Endothelial cell of umbilical vein (primary cell): ENCODE measurements at regions not wholly inside any gene's neighbourhood (a gene's known extent, or its start where the extent isn't known, plus 50 kb on each side); places are given as distances from the start of the nearest gene placed in this dataset.

ENCODE experiments used
- EZH2 ChIP-seq: IDR thresholded peaks from 2 replicates; pipeline ENCODE4 v1.6.1; 2012; ENCODE audit warnings: borderline replicate concordance, low read depth, mild to moderate bottlenecking, moderate library complexity, low read length, inconsistent platforms; ENCODE audit not compliant: severe bottlenecking
- GATA2 ChIP-seq: IDR thresholded peaks from 2 replicates; pipeline ENCODE4 v1.7.0; 2011; ENCODE audit warnings: low read depth, mild to moderate bottlenecking, moderate library complexity, mixed read lengths, low read length; ENCODE audit not compliant: insufficient read length, insufficient read depth
- JUN ChIP-seq: IDR thresholded peaks from 2 replicates; pipeline ENCODE4 v1.6.1; 2011; ENCODE audit warnings: borderline replicate concordance, low read depth; ENCODE audit not compliant: insufficient read length, insufficient read depth
- MYC ChIP-seq: IDR thresholded peaks from one replicate; pipeline ENCODE4 v1.6.1; 2011; ENCODE audit warnings: mild to moderate bottlenecking, low read depth, low read length
- POLR2A ChIP-seq: IDR thresholded peaks from 2 replicates; pipeline ENCODE4 v1.6.1; 2012; ENCODE audit warnings: low read depth, mild to moderate bottlenecking, control low read depth, low read length
- POLR2AphosphoS5 ChIP-seq: IDR thresholded peaks from 2 replicates; pipeline ENCODE4 v1.6.1; 2012; ENCODE audit warnings: low read depth, mild to moderate bottlenecking, control low read depth, low read length, moderate library complexity; ENCODE audit not compliant: insufficient read depth
- TF ChIP-seq, protein P1 (sequence below), 2 donors: IDR thresholded peaks; 1 replicate in 1 of 2; 2 replicates in 1 of 2; pipeline ENCODE4 v1.5.1; 2011; ENCODE audit warnings: low read length in 2 of 2, mild to moderate bottlenecking in 2 of 2, moderate library complexity in 2 of 2, control low read depth in 1 of 2, inconsistent platforms in 1 of 2, low read depth in 1 of 2; ENCODE audit not compliant: insufficient read depth in 1 of 2; ENCODE audit errors: extremely low read depth in 1 of 2
- TF ChIP-seq, protein P2 (sequence below): IDR thresholded peaks from 2 replicates; pipeline ENCODE4 v1.6.1; 2011; ENCODE audit not compliant: insufficient read depth, insufficient read length

DNA sequence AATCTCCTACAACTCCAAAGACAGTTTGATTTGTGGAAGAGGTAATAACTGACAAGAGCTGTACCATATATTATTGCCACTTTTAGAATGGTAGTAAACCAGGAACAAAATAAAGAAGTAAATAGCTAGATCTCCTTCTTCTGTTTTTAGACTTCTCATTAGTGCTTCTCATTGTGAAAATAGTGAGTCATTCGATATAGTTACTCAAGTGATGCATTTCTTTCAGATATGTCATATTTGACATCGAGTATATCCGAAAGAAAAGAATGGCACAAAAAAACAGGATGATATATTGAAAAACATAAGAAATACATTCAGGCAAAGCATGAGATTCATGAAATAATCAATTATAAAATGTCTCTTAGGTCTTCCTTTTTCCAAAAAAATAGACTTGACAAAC, 1346.1 kb downstream of the BRINP3 start:
- no peak for TF ChIP-seq POLR2AphosphoS5
- TF ChIP-seq GATA2 = no peak
- TF ChIP-seq, protein P1, sequence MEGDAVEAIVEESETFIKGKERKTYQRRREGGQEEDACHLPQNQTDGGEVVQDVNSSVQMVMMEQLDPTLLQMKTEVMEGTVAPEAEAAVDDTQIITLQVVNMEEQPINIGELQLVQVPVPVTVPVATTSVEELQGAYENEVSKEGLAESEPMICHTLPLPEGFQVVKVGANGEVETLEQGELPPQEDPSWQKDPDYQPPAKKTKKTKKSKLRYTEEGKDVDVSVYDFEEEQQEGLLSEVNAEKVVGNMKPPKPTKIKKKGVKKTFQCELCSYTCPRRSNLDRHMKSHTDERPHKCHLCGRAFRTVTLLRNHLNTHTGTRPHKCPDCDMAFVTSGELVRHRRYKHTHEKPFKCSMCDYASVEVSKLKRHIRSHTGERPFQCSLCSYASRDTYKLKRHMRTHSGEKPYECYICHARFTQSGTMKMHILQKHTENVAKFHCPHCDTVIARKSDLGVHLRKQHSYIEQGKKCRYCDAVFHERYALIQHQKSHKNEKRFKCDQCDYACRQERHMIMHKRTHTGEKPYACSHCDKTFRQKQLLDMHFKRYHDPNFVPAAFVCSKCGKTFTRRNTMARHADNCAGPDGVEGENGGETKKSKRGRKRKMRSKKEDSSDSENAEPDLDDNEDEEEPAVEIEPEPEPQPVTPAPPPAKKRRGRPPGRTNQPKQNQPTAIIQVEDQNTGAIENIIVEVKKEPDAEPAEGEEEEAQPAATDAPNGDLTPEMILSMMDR (IDR thresholded peaks at IDR 0.05; ENCODE audit: extremely low read depth in 1 of 2, insufficient read depth in 1 of 2, low read depth in 1 of 2, low read length in 2 of 2) = no peak
- no peak for TF ChIP-seq EZH2
- TF ChIP-seq, protein P2, sequence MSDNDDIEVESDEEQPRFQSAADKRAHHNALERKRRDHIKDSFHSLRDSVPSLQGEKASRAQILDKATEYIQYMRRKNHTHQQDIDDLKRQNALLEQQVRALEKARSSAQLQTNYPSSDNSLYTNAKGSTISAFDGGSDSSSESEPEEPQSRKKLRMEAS = no peak
- no peak for TF ChIP-seq POLR2A
- TF ChIP-seq MYC = no peak
- no peak for TF ChIP-seq JUN
